ENCODE measurements at regions not wholly inside any gene's neighbourhood (a gene's known extent, or its start where the extent isn't known, plus 50 kb on each side); places are given as distances from the start of the nearest gene placed in this dataset.

DNA sequence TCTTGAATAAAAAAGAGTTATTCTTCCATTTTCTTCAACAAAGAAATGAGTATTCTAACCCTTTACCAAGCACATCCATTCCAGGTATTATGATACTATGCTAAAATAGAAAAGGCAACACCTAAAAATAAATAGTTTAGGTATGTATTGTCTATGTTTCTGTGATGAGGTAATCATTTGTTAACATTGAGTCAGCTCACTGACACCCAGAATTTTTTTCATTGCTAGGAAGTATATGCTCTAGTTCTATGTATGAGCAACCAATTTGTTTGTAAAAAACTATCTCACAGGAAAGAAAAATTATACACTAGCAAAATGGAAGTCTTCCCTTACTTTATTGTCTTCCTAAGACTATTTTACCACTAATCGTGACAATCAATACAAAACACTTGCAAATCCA lies 615.6 kb upstream of the GRIN3A start:
- TF ChIP-seq, protein P1, sequence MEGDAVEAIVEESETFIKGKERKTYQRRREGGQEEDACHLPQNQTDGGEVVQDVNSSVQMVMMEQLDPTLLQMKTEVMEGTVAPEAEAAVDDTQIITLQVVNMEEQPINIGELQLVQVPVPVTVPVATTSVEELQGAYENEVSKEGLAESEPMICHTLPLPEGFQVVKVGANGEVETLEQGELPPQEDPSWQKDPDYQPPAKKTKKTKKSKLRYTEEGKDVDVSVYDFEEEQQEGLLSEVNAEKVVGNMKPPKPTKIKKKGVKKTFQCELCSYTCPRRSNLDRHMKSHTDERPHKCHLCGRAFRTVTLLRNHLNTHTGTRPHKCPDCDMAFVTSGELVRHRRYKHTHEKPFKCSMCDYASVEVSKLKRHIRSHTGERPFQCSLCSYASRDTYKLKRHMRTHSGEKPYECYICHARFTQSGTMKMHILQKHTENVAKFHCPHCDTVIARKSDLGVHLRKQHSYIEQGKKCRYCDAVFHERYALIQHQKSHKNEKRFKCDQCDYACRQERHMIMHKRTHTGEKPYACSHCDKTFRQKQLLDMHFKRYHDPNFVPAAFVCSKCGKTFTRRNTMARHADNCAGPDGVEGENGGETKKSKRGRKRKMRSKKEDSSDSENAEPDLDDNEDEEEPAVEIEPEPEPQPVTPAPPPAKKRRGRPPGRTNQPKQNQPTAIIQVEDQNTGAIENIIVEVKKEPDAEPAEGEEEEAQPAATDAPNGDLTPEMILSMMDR (IDR thresholded peaks at IDR 0.05) = no peak
- no peak for TF ChIP-seq ZFX (IDR thresholded peaks at IDR 0.05; ENCODE audit: borderline replicate concordance)
